Sciatic nerve (tissue), 2 donors: ENCODE measurements at regions not wholly inside any gene's neighbourhood (a gene's known extent, or its start where the extent isn't known, plus 50 kb on each side); places are given as distances from the start of the nearest gene placed in this dataset.

ENCODE experiments used
- ATAC-seq: fragments of 200-7000 bp; cut with Tn5 transposase; one replicate; pipeline ENCODE4 v1.9.1; 2020; ENCODE audit warnings: mild to moderate bottlenecking, moderate library complexity
- DNase-seq: peaks from one replicate; pipeline ENCODE4 v3.0.0-alpha.2; 2020; ENCODE audit warnings: low spot score
- intact Hi-C: fragments of 100-400 bp; cut with DNase I; formaldehyde crosslinking; loops from one replicate; pipeline ENCODE4 v1.14.2; 2022
- donor health status: DM: no; HTN: no; CAD: no.
- donor health status: DM: no; HTN: no; CAD: no.

DNA sequence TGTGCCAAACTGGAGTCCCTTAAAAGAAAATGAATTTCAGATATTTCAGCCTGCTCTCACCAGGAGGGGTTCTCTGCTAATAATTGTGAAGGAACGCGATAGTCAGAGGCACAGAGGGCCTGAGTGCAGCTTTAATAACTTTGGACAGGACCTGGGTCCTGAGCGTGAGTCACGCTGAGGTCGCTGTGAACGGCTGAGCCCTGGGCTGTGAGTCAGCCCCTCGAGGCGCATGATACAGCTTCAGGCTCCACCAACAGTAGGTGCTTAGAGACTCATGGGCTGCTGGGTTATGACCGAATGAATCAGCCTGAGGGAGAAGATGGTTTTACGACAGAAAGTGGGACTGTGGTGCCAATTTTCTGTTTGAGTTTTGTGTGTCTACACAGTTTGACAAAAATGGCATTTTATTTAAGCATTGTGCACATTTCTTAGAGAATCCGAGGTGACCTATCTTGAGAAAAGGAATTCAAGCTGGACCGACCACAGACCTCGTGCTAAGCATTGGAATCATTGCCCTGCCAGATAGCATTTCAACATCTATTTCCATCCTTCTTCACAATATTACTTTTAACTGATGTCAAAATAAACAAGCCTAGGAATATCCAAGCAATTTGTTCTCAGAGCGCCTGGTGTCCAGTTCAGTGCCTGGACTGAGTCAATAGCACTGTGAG, 183.0 kb downstream of the THBS2 start:
- peak; percentile 79 for DNase-seq
- peak; percentile 95 for ATAC-seq
- intact Hi-C loops: no loop called here

DNA sequence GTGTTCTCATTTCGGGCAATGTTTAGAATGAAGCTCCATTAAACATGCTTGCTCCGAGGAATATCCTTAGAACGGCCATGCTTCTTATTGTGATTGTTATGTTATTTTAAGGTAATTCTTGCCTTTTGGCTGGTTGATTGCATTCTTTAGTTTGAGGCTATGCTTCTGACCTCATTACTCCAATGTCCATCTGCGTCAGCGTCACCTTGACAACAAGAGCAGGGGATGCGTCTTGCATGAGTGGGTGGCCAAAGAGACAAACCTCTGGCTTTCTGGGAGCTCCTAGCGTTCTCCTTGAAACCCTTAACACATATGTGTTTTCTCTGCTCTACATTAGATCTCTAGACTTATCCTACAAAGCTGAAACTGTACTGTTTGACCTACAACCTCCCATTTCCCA, 184.3 kb downstream of the THBS2 start:
- intact Hi-C loops: no loop called here
- no peak for ATAC-seq
- DNase-seq: no peak

DNA sequence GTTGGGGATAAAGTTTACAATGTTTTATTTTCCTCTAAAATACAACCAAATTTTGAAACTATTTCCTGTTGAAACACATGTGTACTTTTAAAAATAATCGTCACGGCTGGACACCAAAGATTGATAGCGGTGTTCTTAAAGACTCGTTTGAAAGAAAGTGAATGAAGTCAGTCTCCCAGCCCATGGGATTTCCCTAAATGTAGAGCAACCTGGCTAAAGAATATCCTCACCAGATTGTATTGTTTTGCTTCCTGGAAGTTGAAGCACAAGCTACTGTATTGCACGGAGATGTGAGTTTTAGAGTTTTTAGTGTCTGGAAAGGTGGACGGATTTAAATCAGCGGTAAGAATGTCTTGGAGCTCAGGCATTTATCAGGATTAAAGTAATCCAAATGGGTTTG, 189.5 kb downstream of the THBS2 start:
- ATAC-seq (no peak), DNase-seq (no peak)
- intact Hi-C loops: no loop called here

DNA sequence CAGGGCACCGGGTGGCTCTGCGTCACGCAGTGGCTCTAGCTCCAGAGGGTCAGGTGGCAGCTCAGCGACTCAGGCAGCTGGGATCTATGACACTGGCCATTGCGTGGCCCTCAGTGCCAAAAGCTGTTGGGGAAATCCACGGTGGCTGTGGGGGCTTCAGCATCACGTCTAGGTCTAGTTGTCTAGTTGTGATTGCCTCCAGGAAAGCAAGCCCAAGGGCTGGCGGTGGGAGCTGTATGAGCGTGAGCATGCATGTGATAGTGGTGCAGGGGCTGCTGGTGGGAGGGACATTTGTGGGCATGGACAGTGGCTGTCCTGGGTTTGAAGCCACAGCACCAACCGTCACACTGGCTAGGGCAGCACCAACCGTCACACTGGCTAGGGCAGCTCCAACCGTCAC, 191.4 kb downstream of the THBS2 start:
- DNase-seq (no peak), ATAC-seq (no peak)
- intact Hi-C loops: no loop called here

DNA sequence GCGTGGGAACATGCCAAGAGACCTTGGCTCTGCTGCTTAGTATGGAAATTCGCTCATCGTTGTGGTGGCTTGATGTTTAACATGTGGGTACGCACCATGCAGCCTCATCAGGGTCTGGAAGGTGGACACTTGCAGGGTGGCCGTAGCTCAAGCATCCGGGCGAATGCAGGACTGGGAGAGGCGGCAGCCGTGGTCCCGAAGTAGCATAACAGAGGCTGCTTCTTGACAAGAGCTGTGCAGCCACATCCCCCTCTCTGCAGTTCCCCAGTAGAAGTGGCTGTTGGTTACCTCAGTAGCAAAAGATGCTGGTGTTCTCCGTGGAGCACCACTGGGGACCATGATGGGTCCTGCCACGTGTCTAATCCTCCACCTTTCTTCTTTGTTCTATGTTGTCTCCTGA, 195.0 kb downstream of the THBS2 start:
- ATAC-seq: no peak
- intact Hi-C loops: loop anchor here (1.0 kb wide), 1 partner anchor 38 kb away; no protein-coding TSS in a partner anchor

DNA sequence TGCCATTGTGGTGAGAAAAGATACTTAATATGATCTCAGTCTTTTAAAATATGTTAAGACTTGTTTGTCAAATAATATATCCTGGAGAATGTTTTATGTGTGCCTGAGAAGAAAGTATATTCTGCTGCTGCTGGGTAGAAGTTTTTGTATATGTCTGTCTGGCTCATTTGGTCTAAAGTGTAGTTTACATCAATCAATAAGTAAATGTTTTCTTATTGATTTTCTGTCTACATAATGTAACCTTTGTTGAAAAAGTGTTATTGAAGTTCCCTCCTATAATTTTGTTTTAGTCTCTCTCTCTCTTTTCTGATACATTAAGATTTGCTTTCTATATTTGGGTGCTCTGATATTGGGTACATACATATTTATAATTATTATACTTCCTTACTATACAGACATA, 201.2 kb downstream of the THBS2 start:
- intact Hi-C loops: no loop called here
- DNase-seq (no peak), ATAC-seq (no peak)

More for the DNA sequence above, 195.0 kb downstream of the THBS2 start:
- no peak for DNase-seq

DNA sequence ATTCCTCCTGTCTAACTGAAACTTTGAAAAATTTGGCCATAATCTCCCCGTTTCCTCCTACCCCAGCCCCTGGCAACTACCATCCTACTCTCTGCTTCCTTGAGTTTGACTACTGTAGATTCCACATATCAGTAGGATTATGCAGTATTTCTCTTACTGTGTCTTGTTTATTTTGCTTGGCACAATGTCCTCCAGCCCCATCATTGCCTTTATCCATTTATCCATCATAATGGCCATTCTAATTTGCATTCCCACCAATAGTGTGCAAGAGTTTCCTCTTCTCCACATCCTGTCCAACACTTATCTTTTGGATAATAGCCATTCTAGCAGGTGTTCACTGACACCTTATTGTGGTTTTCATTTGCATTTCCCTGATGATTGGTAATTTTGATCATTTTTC, 202.3 kb downstream of the THBS2 start:
- no peak for ATAC-seq
- no peak for DNase-seq
- intact Hi-C loops: no loop called here

DNA sequence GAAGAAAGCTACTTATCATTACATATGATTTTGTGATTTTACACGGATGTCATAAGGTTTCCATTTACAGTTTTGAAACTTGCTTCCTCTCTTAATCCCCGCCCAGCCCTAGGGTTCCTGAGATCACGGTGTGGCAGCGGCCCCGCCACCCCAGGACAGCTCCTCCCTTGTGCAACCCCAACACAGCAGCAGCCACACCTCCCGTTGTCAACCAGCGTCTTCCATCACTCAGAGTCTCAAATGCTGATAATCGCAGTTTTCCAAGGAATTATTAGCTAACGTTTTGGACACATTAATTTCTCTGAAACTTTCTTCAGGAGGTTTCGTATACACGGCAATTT, 204.8 kb downstream of the THBS2 start:
- DNase-seq: no peak
- intact Hi-C loops: no loop called here

DNA sequence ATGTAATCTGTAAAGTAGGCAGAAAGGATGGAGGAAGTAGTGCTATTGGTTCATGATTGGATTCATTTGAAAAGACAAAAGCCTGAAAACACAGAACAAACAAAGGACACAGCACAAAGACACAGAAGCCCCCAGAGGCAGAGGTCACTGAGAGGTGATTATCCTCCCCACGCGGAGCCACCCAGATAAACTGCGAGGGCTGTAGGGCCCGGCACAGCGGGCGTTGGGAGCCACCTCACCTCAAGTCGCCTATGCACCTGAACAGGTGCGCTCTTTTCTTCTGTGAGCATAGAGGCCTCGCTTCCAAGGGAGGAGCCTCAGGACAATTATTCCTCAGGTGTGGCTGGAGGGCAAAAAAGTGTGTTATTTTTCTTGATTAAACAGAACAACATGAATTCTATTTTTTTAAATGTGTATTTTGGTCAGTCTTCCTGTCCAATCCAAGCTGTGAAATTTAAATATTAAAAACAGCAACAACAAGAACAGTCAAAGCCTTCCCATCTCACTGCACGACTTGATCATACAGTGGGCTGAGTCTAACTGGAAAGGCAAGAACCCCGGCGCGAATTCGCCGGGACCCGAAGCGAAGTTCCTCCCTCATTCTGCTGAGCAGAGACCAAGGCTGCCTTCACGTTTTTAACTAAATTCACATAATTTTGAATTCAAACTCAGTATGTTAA, 205.3 kb downstream of the THBS2 start:
- ATAC-seq: no peak
- intact Hi-C loops: no loop called here
- no peak for DNase-seq

More for the DNA sequence above, 204.8 kb downstream of the THBS2 start:
- ATAC-seq: no peak

DNA sequence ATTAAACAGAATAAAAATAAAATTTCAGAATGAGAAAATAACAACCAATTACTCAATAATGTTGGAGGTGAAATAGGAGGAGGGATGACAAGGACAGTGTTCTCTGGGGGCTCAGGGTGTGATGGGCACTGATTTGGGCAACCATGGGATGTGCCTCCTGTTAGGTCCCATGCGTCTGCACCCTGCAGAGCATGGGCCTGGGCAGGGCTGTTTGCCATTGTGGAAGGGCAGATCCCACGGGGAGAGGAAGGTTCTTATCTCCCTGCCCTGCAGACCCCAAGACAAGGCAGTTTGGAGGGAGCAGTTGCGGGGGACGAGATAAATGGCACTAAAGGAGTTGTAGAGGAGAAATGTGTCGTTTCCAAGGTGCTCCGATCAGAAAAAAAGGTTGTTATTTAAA, 206.3 kb downstream of the THBS2 start:
- no peak for ATAC-seq

DNA sequence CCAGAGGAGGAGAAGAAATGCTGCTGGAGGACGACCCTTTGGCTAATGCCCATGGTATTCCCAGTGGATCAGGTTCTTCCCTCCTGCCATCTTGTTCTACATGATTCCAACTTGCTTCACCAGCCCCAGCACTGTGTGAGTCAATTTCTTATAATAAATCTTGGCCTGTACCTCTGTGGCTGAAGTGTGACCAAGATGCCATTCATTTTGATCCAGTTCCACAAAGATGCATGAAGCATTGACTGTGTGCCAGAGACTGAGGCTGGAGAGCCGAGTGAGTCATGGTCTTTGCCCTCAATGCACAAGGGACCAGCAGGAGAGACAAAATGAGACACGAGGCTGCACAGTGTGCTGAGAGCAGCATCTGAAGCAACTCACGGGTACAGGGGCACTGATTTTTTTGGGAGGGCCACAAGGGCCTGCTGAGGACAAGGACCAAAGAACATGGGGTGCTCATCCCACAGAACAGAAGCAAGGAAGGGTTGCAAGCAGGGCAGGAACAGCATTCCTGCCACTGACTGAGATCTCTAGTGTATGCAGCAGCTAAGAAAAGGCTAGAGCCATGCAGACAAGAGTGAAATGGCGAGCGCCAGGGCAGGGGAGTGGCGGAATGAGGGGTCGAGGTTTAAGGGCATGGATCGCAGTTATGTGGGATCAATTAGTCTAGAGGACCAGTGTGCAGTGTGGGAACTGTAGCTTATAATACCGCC, 207.0 kb downstream of the THBS2 start:
- intact Hi-C loops: no loop called here
- no peak for DNase-seq
- ATAC-seq: no peak

More for the DNA sequence above, 206.3 kb downstream of the THBS2 start:
- intact Hi-C loops: no loop called here
- DNase-seq: no peak

DNA sequence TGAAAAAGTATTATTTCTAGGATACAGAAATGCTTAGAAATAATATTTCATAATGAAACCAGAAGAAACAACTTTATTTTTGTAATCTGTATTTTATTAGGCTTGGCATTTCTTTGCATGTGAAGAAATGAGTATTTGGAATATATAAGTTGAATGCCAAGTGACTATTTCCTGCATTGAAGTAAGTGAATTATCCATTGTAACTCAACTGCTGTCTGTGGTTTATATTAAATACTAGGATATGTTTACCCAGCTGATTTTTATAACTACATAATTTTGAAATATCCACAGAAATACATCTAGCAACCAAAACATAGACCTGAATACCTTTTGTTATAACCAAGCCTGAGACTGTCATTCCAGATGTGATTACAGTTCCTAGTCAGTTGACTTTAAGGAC, 207.6 kb downstream of the THBS2 start:
- no peak for DNase-seq
- no peak for ATAC-seq
- intact Hi-C loops: no loop called here

DNA sequence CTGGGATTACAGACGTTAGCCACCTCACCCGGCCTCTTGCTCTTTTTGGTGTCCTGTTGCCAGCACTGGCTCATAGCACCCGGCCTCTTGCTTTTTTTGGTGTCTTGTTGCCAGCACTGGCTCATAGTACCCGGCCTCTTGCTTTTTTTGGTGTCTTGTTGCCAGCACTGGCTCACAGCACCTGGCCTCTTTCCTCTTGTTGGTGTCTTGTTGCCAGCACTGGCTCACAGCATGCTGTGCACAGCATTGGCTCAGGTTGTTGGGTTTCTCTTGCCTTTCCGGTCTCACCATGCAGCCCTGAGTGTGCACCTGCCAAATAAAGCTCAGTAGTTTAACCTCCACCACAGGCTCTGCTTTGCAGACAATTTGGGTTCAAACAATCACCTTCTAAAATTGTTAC, 208.2 kb downstream of the THBS2 start:
- ATAC-seq (peak; percentile 44), DNase-seq (no peak)
- intact Hi-C loops: no loop called here

DNA sequence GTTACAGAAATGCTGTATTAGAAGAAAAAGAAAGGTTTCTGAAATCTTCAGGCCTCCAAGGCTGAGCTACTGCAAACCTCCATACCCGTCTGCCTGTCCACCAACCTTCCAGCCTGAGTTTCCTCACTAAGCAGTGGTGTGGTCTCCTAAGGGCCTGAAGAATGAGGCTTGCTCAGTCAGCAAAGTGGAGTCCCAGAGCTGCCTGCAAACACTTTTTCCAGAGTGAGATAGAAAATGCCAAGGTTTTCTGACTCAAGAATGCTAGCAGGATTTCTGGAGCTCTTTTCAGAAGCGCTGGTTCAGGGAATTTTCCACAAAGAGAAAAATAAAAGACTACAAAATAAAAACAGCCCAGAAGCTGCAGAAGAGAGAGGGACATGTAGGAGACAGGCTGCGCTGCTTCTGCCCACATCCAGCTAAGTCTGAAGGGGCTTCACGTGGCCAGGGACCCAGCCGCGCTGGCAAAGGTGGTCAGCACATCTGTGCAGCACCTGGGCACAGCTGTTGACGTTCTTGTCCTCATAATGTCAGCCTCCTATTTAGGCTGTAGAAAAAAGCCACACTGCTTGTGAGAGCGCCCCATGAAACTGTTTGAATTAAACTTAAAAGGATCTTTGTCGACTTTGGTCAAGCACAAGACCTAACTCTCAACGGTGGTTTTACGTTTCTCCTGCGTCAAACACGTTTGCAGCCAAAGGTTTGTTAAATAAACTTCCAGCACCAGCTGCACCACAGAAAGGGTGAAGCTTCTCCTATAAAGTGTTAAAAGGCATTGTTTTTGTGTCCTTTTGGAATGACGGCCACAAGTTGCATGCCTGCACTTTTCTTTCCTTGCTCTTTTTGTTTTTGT, 209.0 kb downstream of the THBS2 start:
- no peak for DNase-seq
- peak; percentile 50 for ATAC-seq
- intact Hi-C loops: no loop called here

DNA sequence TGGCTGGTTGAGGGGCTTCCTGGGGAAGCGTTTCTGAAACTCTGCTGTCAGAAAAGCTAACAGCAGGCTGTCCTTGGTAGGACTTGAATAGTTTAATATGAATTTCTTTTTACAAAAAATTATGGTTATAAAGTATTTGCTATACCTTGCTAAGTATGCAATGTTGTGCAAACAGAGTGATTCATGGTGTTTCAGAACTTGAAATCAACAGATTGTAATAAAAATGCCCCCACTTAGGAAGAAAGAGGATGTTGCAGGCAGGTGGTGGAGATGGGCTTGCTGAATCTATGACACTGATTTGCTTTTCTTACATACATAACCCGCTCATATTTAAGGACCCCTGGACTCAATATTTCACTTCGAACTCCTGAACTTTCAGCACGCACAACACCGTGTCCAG, 211.6 kb downstream of the THBS2 start:
- ATAC-seq (no peak), DNase-seq (no peak)
- intact Hi-C loops: no loop called here

DNA sequence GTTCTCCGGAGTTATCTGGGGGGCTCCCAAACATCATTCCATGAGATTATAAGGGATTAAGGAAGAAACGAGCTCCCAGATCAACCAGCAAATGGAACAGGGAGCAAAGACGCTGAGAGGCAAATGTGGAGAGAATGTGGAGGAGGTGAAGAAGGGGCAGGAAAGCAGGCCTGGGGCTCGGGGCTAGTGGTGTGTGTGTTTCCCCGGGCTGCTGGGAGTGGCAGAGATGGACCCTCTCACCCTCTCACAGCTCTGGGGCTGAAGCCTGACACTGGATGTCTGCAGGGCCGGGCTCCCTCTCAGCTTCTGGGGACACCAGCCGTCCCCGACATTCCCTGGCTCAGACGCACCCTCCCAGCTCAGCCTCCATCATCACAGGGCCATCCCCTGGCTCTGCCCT, 212.6 kb downstream of the THBS2 start:
- DNase-seq (no peak), ATAC-seq (no peak)
- intact Hi-C loops: no loop called here

DNA sequence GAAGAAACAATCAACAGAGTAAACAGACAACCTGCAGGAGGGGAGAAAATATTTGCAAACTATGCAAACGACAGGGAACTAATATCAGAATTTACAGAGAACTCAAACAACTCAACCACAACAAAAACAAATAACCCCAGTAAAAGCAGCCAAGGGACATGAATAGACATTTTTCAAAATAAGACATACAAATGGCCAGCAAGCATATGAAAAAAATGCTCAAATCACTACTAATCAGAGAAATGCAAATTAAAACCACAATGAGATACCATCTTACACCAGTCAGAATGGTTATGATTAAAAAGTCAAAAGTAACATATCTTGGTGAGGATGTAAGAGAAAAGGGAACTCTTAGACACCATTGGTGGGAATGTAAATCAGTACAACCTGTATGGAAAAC, 215.0 kb downstream of the THBS2 start:
- intact Hi-C loops: no loop called here
- ATAC-seq: no peak
- DNase-seq: no peak

DNA sequence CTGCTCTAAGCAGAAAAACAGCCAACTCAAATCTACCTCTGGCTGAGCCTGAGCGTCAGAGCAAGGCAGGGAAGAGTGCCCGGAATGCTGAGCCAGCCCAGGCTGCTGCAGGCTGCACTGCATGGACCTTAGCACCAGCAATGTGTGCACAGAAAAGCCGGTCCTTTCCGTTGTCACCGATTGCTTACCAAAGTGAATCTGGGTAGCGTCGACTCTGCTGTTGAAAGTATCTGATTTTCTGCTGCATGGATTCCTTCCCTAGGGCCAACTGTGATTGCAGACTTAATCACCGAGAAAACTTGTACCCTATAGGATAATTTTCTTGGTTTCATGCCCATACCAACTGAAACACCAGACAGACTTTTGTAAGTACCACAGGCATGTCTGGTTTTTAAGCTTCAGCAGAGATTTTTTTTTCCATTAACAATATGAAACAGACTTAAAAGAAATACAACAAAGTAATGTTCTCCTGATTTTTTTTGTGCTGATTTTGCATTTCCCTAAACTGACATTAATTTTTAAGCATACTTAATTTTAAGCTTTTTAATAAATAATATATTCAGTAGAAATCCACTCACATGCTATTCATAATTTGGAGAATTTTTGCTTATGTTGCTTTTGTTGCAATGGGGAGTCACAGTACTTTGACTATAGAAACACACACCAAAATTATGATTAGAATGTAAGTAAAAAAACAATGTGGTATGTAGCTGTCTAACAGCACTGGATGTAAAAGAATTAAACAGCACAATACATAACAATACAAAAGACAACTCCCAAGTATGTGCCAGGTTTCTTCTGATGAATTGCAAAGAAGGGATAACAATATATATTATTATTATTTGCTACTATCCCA, 218.0 kb downstream of the THBS2 start:
- intact Hi-C loops: no loop called here
- ATAC-seq (peak; percentile 65), DNase-seq (no peak)
